OCI-LY7 (cell line): ENCODE measurements at regions not wholly inside any gene's neighbourhood (a gene's known extent, or its start where the extent isn't known, plus 50 kb on each side); places are given as distances from the start of the nearest gene placed in this dataset.

Experiments
- BruUV-seq: library from RNA; stranded (reverse); fragments of 400-500 nt; replicated peaks from 2 replicates; lab custom pipeline; 2021; lab: Mats Ljungman, UMichigan
- CTCF ChIA-PET: fragments of 300-600 bp; sonication (Branson Sonifier 250); formaldehyde crosslinking; loops from one replicate; lab custom pipeline; 2022; ENCODE audit warnings: antibody characterized with exemption; ENCODE audit not compliant: unreplicated experiment; lab: Charles Lee
- POLR2A ChIA-PET: fragments of 300-600 bp; sonication (Branson Sonifier 250); formaldehyde crosslinking; loops from one replicate; lab custom pipeline; 2022; ENCODE audit warnings: antibody characterized with exemption; lab: Charles Lee
- DNase-seq: peaks from one replicate; pipeline ENCODE4 v3.0.0-alpha.2; 2015; ENCODE audit warnings: low spot score
- H2AFZ ChIP-seq: fragments of 200-600 bp; sonication (generic), shearing (Covaris generic); 2 replicates; pipeline ENCODE4 v1.6.1; 2014; ENCODE audit warnings: mild to moderate bottlenecking, antibody characterized with exemption, low read length, moderate library complexity
- H3K27ac ChIP-seq: fragments of 200-600 bp; sonication (generic); 2 replicates; pipeline ENCODE4 v1.5.1; 2014; ENCODE audit warnings: mixed run types, low read depth, mild to moderate bottlenecking, moderate library complexity, low read length, inconsistent platforms; ENCODE audit not compliant: poor library complexity, severe bottlenecking
- H3K36me3 ChIP-seq: fragments of 200-600 bp; sonication (generic); 2 replicates; pipeline ENCODE4 v1.6.1; 2014; ENCODE audit warnings: mild to moderate bottlenecking, antibody characterized with exemption, low read length, moderate library complexity, mixed read lengths; ENCODE audit not compliant: insufficient read depth
- H3K4me1 ChIP-seq: fragments of 200-600 bp; sonication (generic); 2 replicates; pipeline ENCODE4 v1.5.1; 2014; ENCODE audit warnings: mild to moderate bottlenecking, low read length; ENCODE audit not compliant: insufficient read depth, poor library complexity, severe bottlenecking
- H3K4me2 ChIP-seq: fragments of 200-600 bp; sonication (generic); 2 replicates; pipeline ENCODE4 v1.6.1; 2014; ENCODE audit warnings: mild to moderate bottlenecking, low read length
- H3K4me3 ChIP-seq: fragments of 200-600 bp; sonication (generic); 2 replicates; pipeline ENCODE4 v1.5.1; 2014; ENCODE audit warnings: mild to moderate bottlenecking, low read depth, low read length; ENCODE audit not compliant: poor library complexity, severe bottlenecking
- H3K79me2 ChIP-seq: fragments of 200-600 bp; sonication (generic); 2 replicates; pipeline ENCODE4 v1.6.1; 2016; ENCODE audit warnings: low read depth, mild to moderate bottlenecking, low read length, moderate library complexity, mixed read lengths; ENCODE audit not compliant: insufficient read depth
- H3K9me2 ChIP-seq: fragments of 200-600 bp; sonication (generic); 2 replicates; pipeline ENCODE4 v1.6.1; 2016; ENCODE audit warnings: mild to moderate bottlenecking, low read length, mixed read lengths; ENCODE audit not compliant: insufficient read depth
- H3K9me3 ChIP-seq: fragments of 200-600 bp; sonication (generic); 2 replicates; pipeline ENCODE4 v1.6.1; 2014; ENCODE audit warnings: mild to moderate bottlenecking, mixed run types, low read length, mixed read lengths
- H4K20me1 ChIP-seq: fragments of 200-600 bp; sonication (generic); 2 replicates; pipeline ENCODE4 v1.6.1; 2014; ENCODE audit warnings: mild to moderate bottlenecking, antibody characterized with exemption, low read length, moderate library complexity, mixed read lengths; ENCODE audit not compliant: insufficient read depth
- EZH2phosphoT487 ChIP-seq: fragments of 200-600 bp; sonication (generic); IDR thresholded peaks from 2 replicates; pipeline ENCODE4 v1.6.1; 2018; ENCODE audit warnings: low read depth, borderline replicate concordance, mild to moderate bottlenecking, mixed run types, antibody characterized with exemption, low read length, moderate library complexity, mixed read lengths
- intact Hi-C: fragments of 100-400 bp; cut with micrococcal nuclease; formaldehyde crosslinking; loops from one replicate; pipeline ENCODE4 v1.10.0; 2022; ENCODE audit not compliant: unreplicated experiment
- TF ChIP-seq, protein P1 (sequence below): fragments of 200-600 bp; sonication (generic); conservative IDR thresholded peaks from 2 replicates; pipeline ENCODE4 v1.5.1; 2014; ENCODE audit warnings: mild to moderate bottlenecking, antibody characterized with exemption, low read length, moderate library complexity, mixed read lengths

DNA sequence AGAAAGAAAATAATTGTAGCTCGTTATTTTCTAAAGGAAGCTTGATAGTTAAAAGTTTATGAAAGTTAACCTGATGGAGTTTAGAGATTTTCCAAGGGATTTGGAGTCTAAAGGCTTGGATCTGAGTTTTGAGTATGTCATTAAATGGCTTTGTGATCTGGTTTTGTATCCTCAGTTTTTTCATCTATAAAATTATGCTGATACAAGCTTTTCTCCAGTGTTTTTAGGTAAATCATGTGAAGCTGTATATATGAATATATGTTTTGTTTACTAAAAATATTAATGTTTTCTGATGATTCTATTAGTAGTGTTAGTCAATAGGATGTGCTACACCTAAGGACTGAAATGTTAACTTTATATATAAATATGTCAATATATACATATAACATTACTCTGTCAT, 727.8 kb downstream of the CDH11 start:
- ChIA-PET POLR2A (interaction anchor here (0.6 to 1.2 kb wide), 5 partner anchors 13 to 185 kb away, joined by 3 to 5 read pairs (median 4); no protein-coding TSS in a partner anchor), CTCF (no interaction called here)
- no TSS peak for BruUV-seq
- intact Hi-C loops: no loop called here
- Histone ChIP-seq H3K9me3 (0 out of 2 replicates have a peak, but pooled peaks cover 8% of the 10 kb centered on the region), H3K4me1 (peaks cover 6% of the 10 kb centered on the region), H3K79me2 (no peaks in the 10 kb centered on the region), H3K9me2 (no peaks in the 10 kb centered on the region), H4K20me1 (no peaks in the 10 kb centered on the region), H3K36me3 (no peaks in the 10 kb centered on the region), H3K27ac (no peak overlapping the region), H3K4me2 (no peak overlapping the region), H2AFZ (no peak overlapping the region), H3K4me3 (no peak overlapping the region)
- no peak for DNase-seq
- TF ChIP-seq, protein P1, sequence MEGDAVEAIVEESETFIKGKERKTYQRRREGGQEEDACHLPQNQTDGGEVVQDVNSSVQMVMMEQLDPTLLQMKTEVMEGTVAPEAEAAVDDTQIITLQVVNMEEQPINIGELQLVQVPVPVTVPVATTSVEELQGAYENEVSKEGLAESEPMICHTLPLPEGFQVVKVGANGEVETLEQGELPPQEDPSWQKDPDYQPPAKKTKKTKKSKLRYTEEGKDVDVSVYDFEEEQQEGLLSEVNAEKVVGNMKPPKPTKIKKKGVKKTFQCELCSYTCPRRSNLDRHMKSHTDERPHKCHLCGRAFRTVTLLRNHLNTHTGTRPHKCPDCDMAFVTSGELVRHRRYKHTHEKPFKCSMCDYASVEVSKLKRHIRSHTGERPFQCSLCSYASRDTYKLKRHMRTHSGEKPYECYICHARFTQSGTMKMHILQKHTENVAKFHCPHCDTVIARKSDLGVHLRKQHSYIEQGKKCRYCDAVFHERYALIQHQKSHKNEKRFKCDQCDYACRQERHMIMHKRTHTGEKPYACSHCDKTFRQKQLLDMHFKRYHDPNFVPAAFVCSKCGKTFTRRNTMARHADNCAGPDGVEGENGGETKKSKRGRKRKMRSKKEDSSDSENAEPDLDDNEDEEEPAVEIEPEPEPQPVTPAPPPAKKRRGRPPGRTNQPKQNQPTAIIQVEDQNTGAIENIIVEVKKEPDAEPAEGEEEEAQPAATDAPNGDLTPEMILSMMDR: no peak
- no peak for TF ChIP-seq EZH2phosphoT487

DNA sequence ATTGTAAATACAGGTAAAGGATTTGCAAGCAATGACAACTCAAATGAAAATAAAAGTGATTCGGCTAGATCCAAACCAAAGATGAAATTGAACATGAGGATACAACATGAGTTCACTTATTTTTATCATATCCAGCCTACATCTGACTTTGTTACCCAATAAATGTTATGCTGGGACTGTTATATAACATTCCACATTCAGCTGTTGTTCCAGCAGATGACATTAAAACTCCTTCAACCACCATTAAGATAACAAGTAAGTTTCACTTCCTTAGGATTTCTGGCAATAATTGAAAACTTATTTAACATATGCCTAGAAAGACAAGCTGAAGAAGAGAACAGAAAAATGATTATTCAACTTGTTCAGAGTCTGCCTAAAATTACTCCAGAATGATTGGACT, 729.4 kb downstream of the CDH11 start:
- H3K4me2 ChIP-seq: 0 out of 2 replicates have a peak overlapping the region, but pooled peaks have one; percentile 4
- no peak for TF ChIP-seq EZH2phosphoT487
- TF ChIP-seq, protein P1: no peak
- H4K20me1 ChIP-seq: no peaks in the 10 kb centered on the region
- ChIA-PET CTCF (no interaction called here), POLR2A (interaction anchor here (0.7 to 1.0 kb wide), 3 partner anchors 11 to 73 kb away, joined by 3 read pairs; no protein-coding TSS in a partner anchor)
- H3K9me3 ChIP-seq: peaks cover 8% of the 10 kb centered on the region; the same call in 1 of the 2 replicates
- no peaks in the 10 kb centered on the region for H3K9me2 ChIP-seq
- no peaks in the 10 kb centered on the region for H3K36me3 ChIP-seq
- H3K79me2 ChIP-seq: no peaks in the 10 kb centered on the region
- intact Hi-C loops: no loop called here
- DNase-seq: no peak
- H3K27ac ChIP-seq: no peak overlapping the region
- H3K4me1 ChIP-seq: peaks cover 6% of the 10 kb centered on the region
- no peak overlapping the region for H3K4me3 ChIP-seq
- BruUV-seq: no TSS peak
- H2AFZ ChIP-seq: no peak overlapping the region; the same call in 1 of the 2 replicates

DNA sequence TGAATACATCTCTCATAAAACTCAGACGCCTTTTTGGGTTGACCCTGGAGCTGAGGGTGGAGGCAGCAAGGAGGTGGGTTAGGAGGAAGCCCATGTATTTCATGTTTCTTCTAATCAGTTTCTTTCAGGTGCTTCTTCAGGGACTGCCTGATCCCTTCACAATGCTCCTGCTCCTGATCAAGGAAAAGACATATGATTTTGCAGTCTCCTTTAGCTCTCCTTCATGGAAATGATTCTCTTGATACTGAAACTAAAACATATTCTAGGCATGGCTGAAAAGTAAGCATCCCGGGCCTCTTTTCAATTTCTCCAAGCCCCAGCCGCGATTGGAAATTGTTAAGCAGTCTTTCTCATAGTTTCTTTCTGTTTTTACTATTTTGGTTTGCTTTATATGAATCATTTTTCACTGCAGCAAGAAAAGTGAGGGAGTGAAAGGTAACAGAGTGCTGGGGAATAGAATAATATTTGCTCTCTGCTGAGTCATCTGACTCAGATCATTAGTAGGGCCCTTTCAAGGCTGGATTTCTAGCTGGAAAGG, 730.7 kb downstream of the CDH11 start:
- ChIA-PET CTCF (no interaction called here), POLR2A (interaction anchor here (0.6 to 1.4 kb wide), 4 partner anchors 11 to 297 kb away, joined by 3 to 4 read pairs (median 3); no protein-coding TSS in a partner anchor)
- Histone ChIP-seq H3K79me2 (no peaks in the 10 kb centered on the region), H3K4me2 (no peak overlapping the region), H3K36me3 (no peaks in the 10 kb centered on the region; the same call in 1 of the 2 replicates), H4K20me1 (no peaks in the 10 kb centered on the region), H3K4me1 (peaks cover 6% of the 10 kb centered on the region), H3K4me3 (no peak overlapping the region), H3K27ac (no peak overlapping the region), H3K9me3 (peaks cover 9% of the 10 kb centered on the region; the same call in 1 of the 2 replicates), H2AFZ (peak overlapping the region; percentile 79), H3K9me2 (no peaks in the 10 kb centered on the region)
- TF ChIP-seq EZH2phosphoT487: no peak
- TF ChIP-seq, protein P1: no peak
- BruUV-seq: no TSS peak
- intact Hi-C loops: no loop called here
- no peak for DNase-seq
